GM13976 (cell line): ENCODE measurements at regions not wholly inside any gene's neighbourhood (a gene's known extent, or its start where the extent isn't known, plus 50 kb on each side); places are given as distances from the start of the nearest gene placed in this dataset.

Source experiments
- DNase-seq: peaks from one replicate; pipeline ENCODE4 v3.0.0; 2012; ENCODE audit warnings: low spot score
- CTCF ChIP-seq: IDR thresholded peaks from 2 replicates; pipeline ENCODE4 v1.5.1; 2012; ENCODE audit warnings: borderline replicate concordance, mild to moderate bottlenecking; ENCODE audit not compliant: insufficient read depth; ENCODE audit errors: extremely low read depth, missing control alignments, control extremely low read depth
- in situ Hi-C: fragments of 300-500 bp; cut with MboI; formaldehyde crosslinking; loops from one replicate; pipeline ENCODE4 v1.12.0; 2022; ENCODE audit warnings: low sequenced_read_pairs, mixed read lengths, inconsistent platforms; ENCODE audit not compliant: unreplicated experiment

GRCh38 chr9:115374724-115375268 is 256.8 kb upstream of the TNC start:
- in situ Hi-C loops = no loop called here
- no peak for DNase-seq
- TF ChIP-seq CTCF = no peak

- in situ Hi-C loops = no loop called here
- no peak for DNase-seq
- TF ChIP-seq CTCF = no peak
Observed at GRCh38 chr9:115378241-115378640, 260.3 kb upstream of the TNC start.

GRCh38 chr9:115378758-115379157 is 260.8 kb upstream of the TNC start:
- DNase-seq = peak; percentile 32
- no peak for TF ChIP-seq CTCF
- in situ Hi-C loops = no loop called here

- no peak for TF ChIP-seq CTCF
- no peak for DNase-seq
- in situ Hi-C loops = no loop called here
Observed at GRCh38 chr9:115379719-115380118, 261.8 kb upstream of the TNC start.

GRCh38 chr9:115382865-115383264 is 264.9 kb upstream of the TNC start:
- in situ Hi-C loops = no loop called here
- DNase-seq = no peak
- no peak for TF ChIP-seq CTCF

- TF ChIP-seq CTCF = no peak
- in situ Hi-C loops = no loop called here
- no peak for DNase-seq
Observed at GRCh38 chr9:115385383-115386122, 267.6 kb upstream of the TNC start.
